Hematopoietic multipotent progenitor cell treated with erythropoietin and hydrocortisone succinate and interleukin-3 and kit ligand, for 4 days (in vitro differentiated cells): ENCODE measurements at regions not wholly inside any gene's neighbourhood (a gene's known extent, or its start where the extent isn't known, plus 50 kb on each side); places are given as distances from the start of the nearest gene placed in this dataset.

ENCODE experiments used
- DNase-seq: peaks from one replicate; pipeline ENCODE4 v3.0.0-alpha.2; 2015

DNA sequence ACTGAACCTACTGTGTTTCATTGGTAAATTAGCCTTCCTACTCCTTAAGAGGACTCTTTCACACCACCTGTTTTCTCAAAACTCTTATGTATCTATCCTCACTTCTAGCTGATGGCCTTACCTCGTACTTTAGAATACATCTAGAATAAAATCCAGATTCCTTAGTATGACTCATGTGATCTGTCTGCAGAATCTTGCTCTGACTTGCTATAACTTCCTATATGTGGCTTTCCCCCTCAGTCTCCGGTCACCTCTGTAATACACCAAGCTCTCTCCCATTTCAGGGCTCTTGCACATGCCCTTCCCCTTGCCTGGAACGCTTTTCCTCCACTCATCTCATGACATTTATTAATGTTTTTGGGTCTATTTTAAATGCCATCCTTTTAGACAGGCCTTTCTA, 95.6 kb upstream of the LHCGR start:
- no peak for DNase-seq

GRCh38 chr2:48849770-48850169, 94.2 kb upstream of the LHCGR start:
- no peak for DNase-seq

GRCh38 chr2:48845684-48846083, 90.2 kb upstream of the LHCGR start:
- DNase-seq = no peak

- DNase-seq = peak; percentile 68
Measured at GRCh38 chr2:48844417-48845155, 89.1 kb upstream of the LHCGR start.

GRCh38 chr2:48841126-48841525, 85.6 kb upstream of the LHCGR start:
- no peak for DNase-seq

- no peak for DNase-seq
Measured at GRCh38 chr2:48838029-48838428, 82.5 kb upstream of the LHCGR start.

GRCh38 chr2:48829569-48829968, 74.0 kb upstream of the LHCGR start:
- no peak for DNase-seq

DNA sequence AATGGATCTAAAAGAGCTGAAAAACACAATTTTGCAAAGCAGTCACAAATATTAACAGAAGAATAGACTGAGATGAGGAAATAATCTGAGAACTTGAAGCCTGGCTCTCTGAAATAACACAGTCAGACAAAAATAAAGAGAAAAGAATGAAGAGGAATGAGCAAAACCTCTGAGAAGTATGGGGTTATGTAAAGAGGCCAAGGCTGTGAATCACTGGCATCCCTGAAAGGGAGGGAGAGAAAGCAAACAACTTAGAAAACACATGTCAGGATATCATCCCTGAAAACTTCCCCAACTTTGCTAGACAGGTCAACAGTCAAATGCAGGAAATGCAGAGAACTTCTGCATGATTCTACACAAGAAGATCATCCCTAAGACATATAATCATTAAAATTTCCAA, 73.5 kb upstream of the LHCGR start:
- DNase-seq = no peak

DNA sequence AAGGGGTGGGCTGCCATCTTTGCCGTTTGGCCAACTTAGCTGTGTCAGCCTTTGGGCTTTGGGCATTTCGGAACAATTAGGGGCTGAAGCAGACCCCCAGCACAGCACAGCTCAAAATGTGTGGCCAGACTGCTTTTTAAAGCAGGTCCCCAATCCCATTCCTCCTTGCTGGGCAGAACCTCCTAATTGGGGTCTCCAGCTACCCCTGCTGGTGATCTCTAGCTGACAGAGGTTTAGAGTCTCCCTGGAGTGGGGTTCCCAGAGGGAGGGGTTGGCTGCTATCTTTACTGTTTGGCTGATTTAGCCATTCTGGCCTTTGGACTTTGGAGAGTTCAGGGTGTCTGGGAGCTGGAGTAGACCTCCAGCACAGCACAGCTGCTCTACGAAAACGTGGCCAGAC, 71.5 kb upstream of the LHCGR start:
- no peak for DNase-seq

DNA sequence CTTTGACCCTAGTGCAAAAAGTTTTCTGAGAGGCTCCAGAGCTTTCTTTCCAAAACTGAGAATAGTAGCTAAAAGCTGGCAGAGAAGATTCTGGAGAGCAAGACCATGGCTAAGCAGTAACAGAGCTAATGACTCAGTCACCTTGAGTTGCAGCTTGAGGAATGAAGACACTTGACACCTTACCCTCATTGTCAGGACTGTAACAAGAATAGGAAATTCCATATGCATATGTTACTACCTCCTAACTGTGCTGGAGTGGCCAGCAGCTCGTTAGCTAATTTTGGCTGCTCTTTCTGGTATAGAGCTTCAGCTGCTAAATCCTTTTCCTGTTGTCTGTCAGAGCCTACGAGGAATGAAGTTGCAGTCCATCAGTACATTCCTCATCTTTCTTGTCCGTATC, 68.6 kb upstream of the LHCGR start:
- DNase-seq = no peak

- DNase-seq = no peak
Measured at GRCh38 chr2:48819206-48819735, 63.7 kb upstream of the LHCGR start.

DNA sequence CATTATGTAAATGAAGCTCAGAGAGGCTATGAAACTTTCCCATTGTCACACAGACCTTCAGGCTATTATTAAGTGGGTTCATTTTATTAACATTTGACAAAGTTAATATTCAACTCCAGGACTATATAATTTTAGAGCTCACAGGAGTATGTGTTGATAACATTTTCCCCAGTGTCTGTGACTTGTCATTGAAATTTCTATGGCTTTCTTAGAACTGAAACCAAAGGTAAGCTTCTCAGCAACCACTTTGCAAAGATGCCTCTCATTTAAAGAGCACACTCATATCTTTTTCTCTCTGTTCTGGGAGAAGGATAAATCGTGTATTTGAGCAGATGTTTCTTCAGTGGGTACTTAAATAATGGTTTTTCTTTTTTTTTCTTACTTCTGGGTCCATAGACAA, 61.8 kb upstream of the LHCGR start:
- no peak for DNase-seq

GRCh38 chr2:48812416-48812815, 56.9 kb upstream of the LHCGR start:
- no peak for DNase-seq

DNA sequence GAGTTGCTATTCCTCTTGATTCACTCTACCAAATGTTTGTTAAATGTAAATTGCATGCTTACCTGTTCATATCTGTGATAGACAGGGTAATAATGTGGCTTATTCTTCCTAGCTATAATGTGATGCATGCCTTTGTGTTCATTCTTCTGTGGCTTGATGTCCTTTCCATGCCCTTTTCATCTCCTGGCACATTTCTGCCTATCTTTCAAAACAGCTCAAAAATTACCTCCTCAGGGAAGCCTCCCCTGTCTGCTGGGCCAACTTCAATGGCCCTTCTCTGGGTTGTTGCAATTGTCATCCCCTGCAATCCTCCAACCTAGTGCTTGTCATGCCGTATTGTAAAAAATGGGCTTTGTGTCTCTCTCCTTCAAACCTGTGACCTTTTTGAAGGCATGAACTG, 52.8 kb upstream of the LHCGR start:
- no peak for DNase-seq
